ENCODE measurements at regions not wholly inside any gene's neighbourhood (a gene's known extent, or its start where the extent isn't known, plus 50 kb on each side); places are given as distances from the start of the nearest gene placed in this dataset.

GRCh38 chr4:169342906-169343564, 72.3 kb upstream of the SH3RF1 start:
- Mint-ChIP-seq H3K9me3 (ENCODE audit: low read depth, unreplicated experiment) (no peaks in the 10 kb centered on the region), H3K36me3 (ENCODE audit: insufficient read depth, unreplicated experiment) (no peaks in the 10 kb centered on the region), H3K27ac (ENCODE audit: unreplicated experiment) (no peak overlapping the region), H3K27me3 (ENCODE audit: unreplicated experiment) (no peaks in the 10 kb centered on the region), H3K4me3 (ENCODE audit: low read depth, unreplicated experiment) (no peak overlapping the region), H3K4me1 (ENCODE audit: low read depth, unreplicated experiment) (no peaks in the 10 kb centered on the region)
- no peak for TF ChIP-seq CTCF (IDR thresholded peaks at IDR 0.05; ENCODE audit: unreplicated experiment)
- intact Hi-C loops (cut with micrococcal nuclease; ENCODE audit: unreplicated experiment) = no loop called here
- no TSS peak for BruUV-seq (replicated peaks)
- CTCF ChIA-PET = no interaction called here
- DNase-seq = no peak

GRCh38 chr4:169342159-169342860, 71.6 kb upstream of the SH3RF1 start:
- H3K27me3 Mint-ChIP-seq (ENCODE audit: unreplicated experiment) = no peaks in the 10 kb centered on the region

DNA sequence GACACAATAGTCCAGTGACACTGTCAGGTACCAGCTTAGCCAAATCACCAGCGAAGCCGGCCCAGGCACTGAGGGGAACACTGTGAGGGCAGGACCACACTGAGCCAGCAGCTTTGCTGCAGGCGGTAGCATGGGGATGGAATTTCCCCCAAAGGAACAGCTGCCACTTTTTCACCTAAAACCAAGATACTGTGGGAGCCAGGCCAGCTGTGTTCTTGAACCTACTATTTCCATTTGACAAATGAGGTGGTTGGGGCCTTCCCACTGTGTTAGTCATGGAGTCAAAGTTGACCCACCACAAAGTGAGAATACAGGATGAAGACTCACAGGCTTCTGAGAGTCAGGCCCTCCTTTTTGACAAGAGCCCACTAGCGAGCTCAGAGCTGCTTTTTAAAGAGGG, 70.7 kb upstream of the SH3RF1 start:
- CTCF ChIA-PET = no interaction called here
- BruUV-seq (replicated peaks) = no TSS peak
- Mint-ChIP-seq H3K4me1 (ENCODE audit: low read depth, unreplicated experiment) (no peaks in the 10 kb centered on the region), H3K9me3 (ENCODE audit: low read depth, unreplicated experiment) (no peaks in the 10 kb centered on the region), H3K4me3 (ENCODE audit: low read depth, unreplicated experiment) (no peak overlapping the region), H3K27ac (ENCODE audit: unreplicated experiment) (no peak overlapping the region), H3K27me3 (ENCODE audit: unreplicated experiment) (no peaks in the 10 kb centered on the region), H3K36me3 (ENCODE audit: insufficient read depth, unreplicated experiment) (no peaks in the 10 kb centered on the region)
- no peak for DNase-seq
- TF ChIP-seq CTCF (IDR thresholded peaks at IDR 0.05; ENCODE audit: unreplicated experiment) = no peak
- intact Hi-C loops (cut with micrococcal nuclease; ENCODE audit: unreplicated experiment) = no loop called here

More at GRCh38 chr4:169342159-169342860, 71.6 kb upstream of the SH3RF1 start:
- Mint-ChIP-seq H3K36me3 (ENCODE audit: insufficient read depth, unreplicated experiment) (no peaks in the 10 kb centered on the region), H3K27ac (ENCODE audit: unreplicated experiment) (no peak overlapping the region), H3K4me1 (ENCODE audit: low read depth, unreplicated experiment) (no peaks in the 10 kb centered on the region), H3K4me3 (ENCODE audit: low read depth, unreplicated experiment) (no peak overlapping the region), H3K9me3 (ENCODE audit: low read depth, unreplicated experiment) (no peaks in the 10 kb centered on the region)
- no peak for DNase-seq
- intact Hi-C loops (cut with micrococcal nuclease; ENCODE audit: unreplicated experiment) = no loop called here
- no peak for TF ChIP-seq CTCF (IDR thresholded peaks at IDR 0.05; ENCODE audit: unreplicated experiment)
- BruUV-seq (replicated peaks) = no TSS peak
- CTCF ChIA-PET = no interaction called here

DNA sequence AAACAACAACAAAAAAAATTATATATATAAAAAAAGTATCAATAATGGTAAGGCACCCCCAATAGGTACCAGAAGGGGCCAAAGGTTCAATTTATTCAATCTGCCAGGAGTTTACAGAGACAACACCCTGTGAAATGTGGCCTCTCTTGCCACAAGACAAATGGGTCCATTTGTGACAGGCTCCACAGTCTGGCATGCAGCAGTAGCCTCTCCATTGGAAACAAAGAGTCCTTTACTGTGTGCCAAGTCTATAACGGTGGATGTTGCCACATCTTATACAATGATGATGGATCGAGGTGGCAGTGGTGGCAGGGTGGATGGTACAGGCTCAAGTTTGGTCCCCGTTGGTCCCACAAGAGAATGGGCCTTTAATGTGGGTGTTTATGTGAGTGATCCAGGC, 70.1 kb upstream of the SH3RF1 start:
- no TSS peak for BruUV-seq (replicated peaks)
- no peak overlapping the region for H3K27ac Mint-ChIP-seq (ENCODE audit: unreplicated experiment)
- CTCF ChIA-PET = no interaction called here

More for the DNA sequence above, 70.1 kb upstream of the SH3RF1 start:
- no peak for TF ChIP-seq CTCF (IDR thresholded peaks at IDR 0.05; ENCODE audit: unreplicated experiment)
- Mint-ChIP-seq H3K9me3 (ENCODE audit: low read depth, unreplicated experiment) (no peaks in the 10 kb centered on the region), H3K4me1 (ENCODE audit: low read depth, unreplicated experiment) (no peaks in the 10 kb centered on the region), H3K4me3 (ENCODE audit: low read depth, unreplicated experiment) (no peak overlapping the region), H3K27me3 (ENCODE audit: unreplicated experiment) (no peaks in the 10 kb centered on the region), H3K36me3 (ENCODE audit: insufficient read depth, unreplicated experiment) (no peaks in the 10 kb centered on the region)
- intact Hi-C loops (cut with micrococcal nuclease; ENCODE audit: unreplicated experiment) = no loop called here
- DNase-seq = no peak
